ENCODE measurements at regions not wholly inside any gene's neighbourhood (a gene's known extent, or its start where the extent isn't known, plus 50 kb on each side); places are given as distances from the start of the nearest gene placed in this dataset.

DNA sequence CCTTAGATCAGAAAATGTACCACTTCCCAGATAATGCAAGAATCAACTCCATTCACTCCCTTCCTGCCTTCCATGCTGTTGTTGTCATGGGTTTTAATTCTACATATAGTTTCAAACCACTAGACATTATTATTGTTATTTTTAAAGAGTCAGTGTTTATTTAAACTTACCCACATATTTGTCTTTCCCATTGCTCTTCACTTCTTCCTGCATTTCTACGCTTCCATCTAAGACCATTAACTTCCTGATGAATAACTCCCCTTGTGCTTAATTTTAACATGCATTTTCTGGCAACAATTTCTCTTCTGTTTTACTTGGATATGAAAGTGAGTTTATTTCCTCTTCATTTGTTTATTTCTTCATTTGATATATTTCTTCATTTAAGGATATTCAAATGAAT, 127.1 kb upstream of the FHIT start:
- H2AFZ ChIP-seq (ENCODE audit: low read depth, low read length): no peak overlapping the region
- no peaks in the 10 kb centered on the region for H3K36me3 ChIP-seq (ENCODE audit: control insufficient read depth in 2 of 2, extremely low read depth in 1 of 2, insufficient read depth in 2 of 2, low read length in 2 of 2)
- H3K79me2 ChIP-seq (ENCODE audit: control insufficient read depth, insufficient read depth, low read length): no peaks in the 10 kb centered on the region
- H3K9ac ChIP-seq (replicated peaks; ENCODE audit: extremely low read depth, insufficient read depth, low read length): no peak overlapping the region
- peaks cover 3% of the 10 kb centered on the region for H3K4me1 ChIP-seq (ENCODE audit: control insufficient read depth, extremely low read depth, insufficient read depth, low read length)
- no peaks in the 10 kb centered on the region for H3K9me1 ChIP-seq (replicated peaks; ENCODE audit: control insufficient read depth, extremely low read depth, insufficient read depth, low read length)
- H3K4me3 ChIP-seq (replicated peaks in 1 of 3; ENCODE audit: insufficient read depth in 1 of 3, low read depth in 1 of 3, low read length in 3 of 3): no peak overlapping the region
- no peaks in the 10 kb centered on the region for H4K20me1 ChIP-seq (replicated peaks; ENCODE audit: control insufficient read depth, extremely low read depth, insufficient read depth, low read length)
- ChIA-PET POLR2A (no interaction called here), CTCF (interaction anchor here (1.2 to 2.1 kb wide), 2 partner anchors 8 to 12 kb away, joined by 3 to 6 read pairs; no protein-coding TSS in a partner anchor)
- DNase-seq (ENCODE audit: low read depth, low spot score) (no peak), FAIRE-seq (no peak)
- H3K9me3 ChIP-seq (replicated peaks; ENCODE audit: control insufficient read depth, insufficient read depth, low read length): no peaks in the 10 kb centered on the region
- H3K4me2 ChIP-seq (ENCODE audit: insufficient read depth, low read length): no peak overlapping the region
- dilution Hi-C loops (cut with MboI; ENCODE audit: extremely low pct_ligation_motif_present, low sequenced_read_pairs): no loop called here
- intact Hi-C loops (cut with micrococcal nuclease): no loop called here
- no peaks in the 10 kb centered on the region for H3K27me3 ChIP-seq (ENCODE audit: control insufficient read depth in 2 of 2, insufficient read depth in 2 of 2, low read length in 2 of 2)
- no TSS peak for BruUV-seq (replicated peaks)
- no peak for TF ChIP-seq JUN (IDR thresholded peaks at IDR 0.05; ENCODE audit: borderline replicate concordance, insufficient read depth, insufficient read length, low read depth)
- TF ChIP-seq GATA2 (IDR thresholded peaks at IDR 0.05; ENCODE audit: insufficient read depth, insufficient read length, low read depth, low read length): no peak
- TF ChIP-seq FOS (IDR thresholded peaks at IDR 0.05; ENCODE audit: borderline replicate concordance, insufficient read depth, low read length): no peak
- TF ChIP-seq POLR2AphosphoS5 (IDR thresholded peaks at IDR 0.05; ENCODE audit: insufficient read depth, low read depth, low read length): no peak
- TF ChIP-seq, protein P1, sequence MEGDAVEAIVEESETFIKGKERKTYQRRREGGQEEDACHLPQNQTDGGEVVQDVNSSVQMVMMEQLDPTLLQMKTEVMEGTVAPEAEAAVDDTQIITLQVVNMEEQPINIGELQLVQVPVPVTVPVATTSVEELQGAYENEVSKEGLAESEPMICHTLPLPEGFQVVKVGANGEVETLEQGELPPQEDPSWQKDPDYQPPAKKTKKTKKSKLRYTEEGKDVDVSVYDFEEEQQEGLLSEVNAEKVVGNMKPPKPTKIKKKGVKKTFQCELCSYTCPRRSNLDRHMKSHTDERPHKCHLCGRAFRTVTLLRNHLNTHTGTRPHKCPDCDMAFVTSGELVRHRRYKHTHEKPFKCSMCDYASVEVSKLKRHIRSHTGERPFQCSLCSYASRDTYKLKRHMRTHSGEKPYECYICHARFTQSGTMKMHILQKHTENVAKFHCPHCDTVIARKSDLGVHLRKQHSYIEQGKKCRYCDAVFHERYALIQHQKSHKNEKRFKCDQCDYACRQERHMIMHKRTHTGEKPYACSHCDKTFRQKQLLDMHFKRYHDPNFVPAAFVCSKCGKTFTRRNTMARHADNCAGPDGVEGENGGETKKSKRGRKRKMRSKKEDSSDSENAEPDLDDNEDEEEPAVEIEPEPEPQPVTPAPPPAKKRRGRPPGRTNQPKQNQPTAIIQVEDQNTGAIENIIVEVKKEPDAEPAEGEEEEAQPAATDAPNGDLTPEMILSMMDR (IDR thresholded peaks at IDR 0.05; ENCODE audit: extremely low read depth in 1 of 2, insufficient read depth in 1 of 2, low read depth in 1 of 2, low read length in 2 of 2): no peak
- TF ChIP-seq, protein P2, sequence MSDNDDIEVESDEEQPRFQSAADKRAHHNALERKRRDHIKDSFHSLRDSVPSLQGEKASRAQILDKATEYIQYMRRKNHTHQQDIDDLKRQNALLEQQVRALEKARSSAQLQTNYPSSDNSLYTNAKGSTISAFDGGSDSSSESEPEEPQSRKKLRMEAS (IDR thresholded peaks at IDR 0.05; ENCODE audit: insufficient read depth, insufficient read length): no peak
- TF ChIP-seq EZH2 (IDR thresholded peaks at IDR 0.05; ENCODE audit: borderline replicate concordance, low read depth, low read length, severe bottlenecking): no peak
- TF ChIP-seq POLR2A (IDR thresholded peaks at IDR 0.05; ENCODE audit: low read depth, low read length): no peak
- TF ChIP-seq MYC (IDR thresholded peaks at IDR 0.05; ENCODE audit: low read depth, low read length): no peak
- H3K27ac ChIP-seq (ENCODE audit: insufficient read depth, low read depth, low read length): no peak overlapping the region

Data from endothelial cell of umbilical vein (primary cell).